CD14-positive monocyte (primary cell): ENCODE measurements at regions not wholly inside any gene's neighbourhood (a gene's known extent, or its start where the extent isn't known, plus 50 kb on each side); places are given as distances from the start of the nearest gene placed in this dataset.

Experiments used
- DNase-seq, 3 donors: peaks; one replicate each; pipeline ENCODE4 v3.0.0-alpha.2; 2011 to 2022
- H2AFZ ChIP-seq: 2 replicates; pipeline ENCODE4 v1.6.0; 2012; ENCODE audit warnings: mild to moderate bottlenecking, low read depth, low read length, inconsistent platforms; ENCODE audit not compliant: insufficient read depth, poor library complexity, severe bottlenecking
- H3K27ac ChIP-seq, 2 donors: 1 replicate in 1 of 2; 2 replicates in 1 of 2; pipeline ENCODE4 v1.5.1; 2012 to 2013; ENCODE audit warnings: low read length in 2 of 2, control low read depth in 1 of 2, inconsistent platforms in 1 of 2, low read depth in 1 of 2, mild to moderate bottlenecking in 1 of 2
- H3K27me3 ChIP-seq, 2 donors: one replicate each; pipeline versions ENCODE4 v1.6.0 to v1.6.1; 2011 to 2013; ENCODE audit warnings: low read length in 2 of 2; ENCODE audit not compliant: control insufficient read depth in 2 of 2, insufficient read depth in 2 of 2
- H3K36me3 ChIP-seq, 2 donors: replicated peaks in 1 of 2; 1 replicate in 1 of 2; 2 replicates in 1 of 2; pipeline versions ENCODE4 v1.5.1 to v1.6.1; 2012 to 2013; ENCODE audit warnings: low read length in 2 of 2, control low read depth in 1 of 2, inconsistent platforms in 1 of 2, mild to moderate bottlenecking in 1 of 2; ENCODE audit not compliant: insufficient read depth in 2 of 2, control insufficient read depth in 1 of 2
- H3K4me1 ChIP-seq, 2 donors: 1 replicate in 1 of 2; 2 replicates in 1 of 2; pipeline versions ENCODE4 v1.5.1 to v1.6.1; 2012 to 2013; ENCODE audit warnings: low read length in 2 of 2, control low read depth in 1 of 2, inconsistent platforms in 1 of 2, mild to moderate bottlenecking in 1 of 2, moderate library complexity in 1 of 2; ENCODE audit not compliant: insufficient read depth in 2 of 2, control insufficient read depth in 1 of 2
- H3K4me2 ChIP-seq: replicated peaks from 2 replicates; pipeline ENCODE3; 2012; ENCODE audit warnings: low read length, moderate library complexity, mild to moderate bottlenecking; ENCODE audit not compliant: poor library complexity, severe bottlenecking; ENCODE audit errors: extremely low read depth
- H3K4me3 ChIP-seq, 3 experiments: fragments of 200-600 bp in 1 of 3; sonication (generic) in 1 of 3; replicated peaks in 1 of 3; 1 replicate in 2 of 3; 2 replicates in 1 of 3; pipeline ENCODE4 v1.5.1; 2011 to 2013; ENCODE audit warnings: low read length in 3 of 3, mild to moderate bottlenecking in 3 of 3, control low read depth in 2 of 3, low read depth in 2 of 3, inconsistent platforms in 1 of 3, moderate library complexity in 1 of 3
- H3K79me2 ChIP-seq: 2 replicates; pipeline ENCODE4 v1.6.0; 2012; ENCODE audit warnings: mild to moderate bottlenecking, control low read depth, inconsistent platforms, low read length, moderate library complexity; ENCODE audit not compliant: insufficient read depth
- H3K9ac ChIP-seq: 2 replicates; pipeline ENCODE4 v1.6.0; 2017; ENCODE audit warnings: low read length, mild to moderate bottlenecking; ENCODE audit not compliant: insufficient read depth, poor library complexity, severe bottlenecking
- H3K9me3 ChIP-seq, 2 donors: replicated peaks in 1 of 2; 1 replicate in 1 of 2; 2 replicates in 1 of 2; pipeline versions ENCODE4 v1.5.1 to v1.6.1; 2012 to 2013; ENCODE audit warnings: low read length in 2 of 2, control low read depth in 1 of 2; ENCODE audit not compliant: control insufficient read depth in 1 of 2, insufficient read depth in 1 of 2
- H4K20me1 ChIP-seq: 2 replicates; pipeline ENCODE4 v1.6.0; 2012; ENCODE audit warnings: mild to moderate bottlenecking, low read length, control low read depth, moderate library complexity; ENCODE audit not compliant: insufficient read depth
- H3K27ac Mint-ChIP-seq, 7 donors: one replicate each; pipeline ENCODE4 v1.8.0; 2020; ENCODE audit warnings: mild to moderate bottlenecking in 7 of 7, mixed read lengths in 7 of 7, moderate library complexity in 6 of 7, inconsistent platforms in 2 of 7
- H3K27me3 Mint-ChIP-seq, 3 donors: one replicate each; pipeline ENCODE4 v1.8.0; 2021 to 2022; ENCODE audit warnings: low read depth in 3 of 3, mild to moderate bottlenecking in 3 of 3, mixed read lengths in 3 of 3, moderate library complexity in 3 of 3, inconsistent platforms in 1 of 3
- H3K36me3 Mint-ChIP-seq, 2 donors: one replicate each; pipeline ENCODE4 v1.8.0; 2020; ENCODE audit warnings: mixed read lengths in 2 of 2, inconsistent platforms in 1 of 2, mild to moderate bottlenecking in 1 of 2
- H3K4me1 Mint-ChIP-seq: one replicate; pipeline ENCODE4 v1.8.0; 2020; ENCODE audit warnings: mild to moderate bottlenecking, mixed read lengths
- H3K4me3 Mint-ChIP-seq, 2 donors: one replicate each; pipeline ENCODE4 v1.8.0; 2020; ENCODE audit warnings: mild to moderate bottlenecking in 2 of 2, mixed read lengths in 2 of 2, moderate library complexity in 1 of 2
- H3K9me3 Mint-ChIP-seq, 7 donors: one replicate each; pipeline ENCODE4 v1.8.0; 2020 to 2022; ENCODE audit warnings: mixed read lengths in 7 of 7, mild to moderate bottlenecking in 6 of 7, moderate library complexity in 6 of 7, inconsistent platforms in 2 of 7
- CTCF ChIP-seq: fragments of 200-600 bp; IDR thresholded peaks from one replicate; pipeline ENCODE4 v1.8.0; 2022; ENCODE audit warnings: antibody characterized with exemption, mild to moderate bottlenecking
- WGBS: methylation state at CpG from one replicate; pipeline ENCODE4 v1.1.5; 2013; ENCODE audit warnings: missing lambda C conversion rate; ENCODE audit not compliant: insufficient coverage; 5-methylcytosine and 5-hydroxymethylcytosine counted together
- intact Hi-C, 2 donors: fragments of 100-400 bp; cut with micrococcal nuclease; formaldehyde crosslinking; loops; one replicate each; pipeline versions ENCODE4 v1.15.0 to v1.15.1; 2023

- intact Hi-C loops = no loop called here
- Mint-ChIP-seq H3K27me3 (no peaks in the 10 kb centered on the region), H3K27ac (no peak overlapping the region), H3K36me3 (no peaks in the 10 kb centered on the region), H3K4me3 (no peak overlapping the region), H3K4me1 (no peaks in the 10 kb centered on the region), H3K9me3 (peaks cover 0 to 9% (median 3%) of the 10 kb centered on the region in 7 donors)
- Histone ChIP-seq H3K27me3 (no peaks in the 10 kb centered on the region), H2AFZ (no peak overlapping the region), H3K4me2 (no peak overlapping the region), H3K79me2 (no peaks in the 10 kb centered on the region), H3K36me3 (no peaks in the 10 kb centered on the region), H3K9ac (no peak overlapping the region), H3K4me1 (no peaks in the 10 kb centered on the region), H3K9me3 (peaks cover 0 to 10% of the 10 kb centered on the region in 2 donors), H3K27ac (no peak overlapping the region), H3K4me3 (no peak overlapping the region), H4K20me1 (no peaks in the 10 kb centered on the region)
- TF ChIP-seq CTCF = no peak
- no peak for DNase-seq
- WGBS = 94% methylated on average over 11 of the region's 20 CpGs
Measured at GRCh38 chr18:1954583-1955312, 616.6 kb downstream of the METTL4 start.

DNA sequence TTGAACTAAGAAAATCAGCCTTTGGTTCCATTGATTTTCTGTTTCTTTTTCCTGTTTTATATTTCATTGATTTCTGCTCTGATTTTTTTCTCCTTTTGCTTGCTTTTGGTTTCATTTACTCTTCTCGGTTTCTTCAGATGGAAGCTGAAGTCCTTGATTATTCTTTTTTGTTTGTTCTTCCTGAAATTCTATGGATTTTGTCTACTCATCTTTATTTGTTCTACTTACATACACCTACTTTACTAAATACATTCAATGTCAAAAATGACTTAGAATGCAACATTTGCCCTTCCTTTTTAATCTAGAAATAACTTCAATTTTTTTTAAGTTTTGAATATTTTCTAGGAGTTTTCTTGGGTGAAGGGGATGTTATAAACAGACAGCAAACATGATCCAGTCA is 612.5 kb downstream of the METTL4 start:
- H3K4me3 ChIP-seq = no peak overlapping the region
- no peaks in the 10 kb centered on the region for H3K27me3 ChIP-seq
- Mint-ChIP-seq H3K36me3 (no peaks in the 10 kb centered on the region), H3K9me3 (peaks cover 0 to 9% (median 2%) of the 10 kb centered on the region in 7 donors), H3K27ac (no peak overlapping the region), H3K4me3 (no peak overlapping the region), H3K27me3 (peaks cover 0 to 2% (median 0%) of the 10 kb centered on the region in 3 donors), H3K4me1 (no peaks in the 10 kb centered on the region)
- H3K4me2 ChIP-seq = no peak overlapping the region
- no peak overlapping the region for H2AFZ ChIP-seq
- intact Hi-C loops = no loop called here
- no peak for TF ChIP-seq CTCF
- no peaks in the 10 kb centered on the region for H3K79me2 ChIP-seq
- no peak for DNase-seq
- H3K9me3 ChIP-seq = peaks cover 0 to 10% of the 10 kb centered on the region in 2 donors
- WGBS = no CpG with 5 or more reads among the region's 1 CpG
- H3K4me1 ChIP-seq = no peaks in the 10 kb centered on the region
- H3K9ac ChIP-seq = no peak overlapping the region
- no peaks in the 10 kb centered on the region for H4K20me1 ChIP-seq
- no peak overlapping the region for H3K27ac ChIP-seq
- H3K36me3 ChIP-seq = no peaks in the 10 kb centered on the region
